ENCODE measurements at regions not wholly inside any gene's neighbourhood (a gene's known extent, or its start where the extent isn't known, plus 50 kb on each side); places are given as distances from the start of the nearest gene placed in this dataset.

DNA sequence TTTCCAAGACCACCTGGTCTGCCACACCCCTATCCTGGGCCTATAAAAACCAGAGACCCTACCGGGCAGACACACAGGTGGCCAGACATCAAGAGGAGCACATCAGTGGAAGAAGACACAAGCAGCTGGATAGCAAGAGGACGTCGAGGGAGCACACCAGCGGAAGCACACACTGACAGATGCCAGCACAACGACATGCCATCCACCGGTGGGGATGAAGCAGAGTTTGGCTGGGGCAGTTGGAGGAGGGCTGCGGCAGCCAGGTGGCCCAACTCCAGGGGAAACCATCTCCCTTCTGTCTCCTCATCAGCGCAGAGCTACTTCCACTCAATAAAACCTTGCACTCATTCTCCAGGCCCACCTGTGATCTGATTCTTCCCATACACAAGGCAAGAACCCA is 200.6 kb downstream of the PCDH17 start:
- Histone ChIP-seq H3K27me3 (ENCODE audit: control insufficient read depth, insufficient read depth, low read length) (no peaks in the 10 kb centered on the region), H3K4me1 (no peaks in the 10 kb centered on the region)
- TF ChIP-seq, protein P1, sequence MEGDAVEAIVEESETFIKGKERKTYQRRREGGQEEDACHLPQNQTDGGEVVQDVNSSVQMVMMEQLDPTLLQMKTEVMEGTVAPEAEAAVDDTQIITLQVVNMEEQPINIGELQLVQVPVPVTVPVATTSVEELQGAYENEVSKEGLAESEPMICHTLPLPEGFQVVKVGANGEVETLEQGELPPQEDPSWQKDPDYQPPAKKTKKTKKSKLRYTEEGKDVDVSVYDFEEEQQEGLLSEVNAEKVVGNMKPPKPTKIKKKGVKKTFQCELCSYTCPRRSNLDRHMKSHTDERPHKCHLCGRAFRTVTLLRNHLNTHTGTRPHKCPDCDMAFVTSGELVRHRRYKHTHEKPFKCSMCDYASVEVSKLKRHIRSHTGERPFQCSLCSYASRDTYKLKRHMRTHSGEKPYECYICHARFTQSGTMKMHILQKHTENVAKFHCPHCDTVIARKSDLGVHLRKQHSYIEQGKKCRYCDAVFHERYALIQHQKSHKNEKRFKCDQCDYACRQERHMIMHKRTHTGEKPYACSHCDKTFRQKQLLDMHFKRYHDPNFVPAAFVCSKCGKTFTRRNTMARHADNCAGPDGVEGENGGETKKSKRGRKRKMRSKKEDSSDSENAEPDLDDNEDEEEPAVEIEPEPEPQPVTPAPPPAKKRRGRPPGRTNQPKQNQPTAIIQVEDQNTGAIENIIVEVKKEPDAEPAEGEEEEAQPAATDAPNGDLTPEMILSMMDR (IDR thresholded peaks at IDR 0.05) = no peak

DNA sequence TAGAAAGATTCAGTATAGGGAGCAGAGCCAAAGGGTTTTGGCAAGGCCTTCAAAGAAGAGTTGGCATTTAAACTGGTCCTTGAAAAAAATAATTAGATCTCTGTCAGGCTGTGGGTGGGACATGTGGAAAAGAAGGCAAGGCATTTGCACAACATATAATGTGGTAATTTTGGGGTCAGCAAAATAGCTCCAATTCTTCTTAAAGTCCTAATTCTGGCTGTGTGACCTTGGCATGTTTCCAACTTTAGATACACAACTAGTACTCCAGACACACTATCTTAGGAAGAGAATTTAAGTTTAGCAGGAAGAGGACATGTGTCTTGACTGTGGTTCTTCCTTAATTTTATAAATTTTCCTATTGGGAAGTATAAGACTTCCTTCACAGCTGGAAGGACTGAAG is 206.3 kb downstream of the PCDH17 start:
- H3K4me2 ChIP-seq (ENCODE audit: low read length) = no peak overlapping the region
- H2AFZ ChIP-seq = no peak overlapping the region
- H3K79me2 ChIP-seq = no peaks in the 10 kb centered on the region
- H3K27me3 ChIP-seq (ENCODE audit: control insufficient read depth, insufficient read depth, low read length) = no peaks in the 10 kb centered on the region
- no peak overlapping the region for H3K9ac ChIP-seq
- no peak overlapping the region for H3K27ac ChIP-seq
- H3K9me3 ChIP-seq (ENCODE audit: control insufficient read depth, low read length) = no peaks in the 10 kb centered on the region
- H3K4me1 ChIP-seq = no peaks in the 10 kb centered on the region
- H3K4me3 ChIP-seq (ENCODE audit: low read depth, low read length) = no peak overlapping the region
- no peaks in the 10 kb centered on the region for H3K36me3 ChIP-seq (ENCODE audit: control insufficient read depth, insufficient read depth, low read length)
- TF ChIP-seq, protein P1 (IDR thresholded peaks at IDR 0.05) = no peak

More for the DNA sequence above, 200.6 kb downstream of the PCDH17 start:
- H3K4me2 ChIP-seq (ENCODE audit: low read length) = no peak overlapping the region
- no peaks in the 10 kb centered on the region for H3K36me3 ChIP-seq (ENCODE audit: control insufficient read depth, insufficient read depth, low read length)
- no peaks in the 10 kb centered on the region for H3K9me3 ChIP-seq (ENCODE audit: control insufficient read depth, low read length)
- H3K4me3 ChIP-seq (ENCODE audit: low read depth, low read length) = no peak overlapping the region
- no peaks in the 10 kb centered on the region for H3K79me2 ChIP-seq
- no peak overlapping the region for H3K27ac ChIP-seq
- H2AFZ ChIP-seq = no peak overlapping the region
- H3K9ac ChIP-seq = no peak overlapping the region

DNA sequence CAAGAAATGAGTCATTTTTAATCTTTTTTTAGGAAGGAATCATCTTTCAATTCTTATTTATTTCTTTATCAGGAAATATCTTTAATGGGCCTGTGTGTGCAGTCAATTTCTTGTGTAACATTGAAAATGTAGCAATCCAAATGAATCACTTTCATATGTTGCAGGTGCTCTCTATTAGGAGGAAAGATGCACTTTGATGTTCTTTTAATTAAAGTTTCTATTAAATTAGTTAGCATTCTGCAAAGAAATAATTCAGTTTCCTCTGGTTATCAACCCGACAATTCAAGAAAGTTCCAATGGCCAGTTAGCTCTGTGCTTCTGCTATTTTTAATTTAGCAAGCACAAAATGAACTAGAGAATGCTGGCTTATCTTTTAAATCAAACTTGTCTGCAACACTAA is 212.0 kb downstream of the PCDH17 start:
- H3K4me2 ChIP-seq (ENCODE audit: low read length) = no peak overlapping the region
- H3K9ac ChIP-seq = no peak overlapping the region
- no peaks in the 10 kb centered on the region for H3K4me1 ChIP-seq
- H3K9me3 ChIP-seq (ENCODE audit: control insufficient read depth, low read length) = no peaks in the 10 kb centered on the region
- no peak overlapping the region for H3K27ac ChIP-seq
- TF ChIP-seq, protein P1 (IDR thresholded peaks at IDR 0.05) = no peak
- H3K4me3 ChIP-seq (ENCODE audit: low read depth, low read length) = no peak overlapping the region
- H3K27me3 ChIP-seq (ENCODE audit: control insufficient read depth, insufficient read depth, low read length) = no peaks in the 10 kb centered on the region
- no peaks in the 10 kb centered on the region for H3K79me2 ChIP-seq
- no peaks in the 10 kb centered on the region for H3K36me3 ChIP-seq (ENCODE audit: control insufficient read depth, insufficient read depth, low read length)
- H2AFZ ChIP-seq = no peak overlapping the region

DNA sequence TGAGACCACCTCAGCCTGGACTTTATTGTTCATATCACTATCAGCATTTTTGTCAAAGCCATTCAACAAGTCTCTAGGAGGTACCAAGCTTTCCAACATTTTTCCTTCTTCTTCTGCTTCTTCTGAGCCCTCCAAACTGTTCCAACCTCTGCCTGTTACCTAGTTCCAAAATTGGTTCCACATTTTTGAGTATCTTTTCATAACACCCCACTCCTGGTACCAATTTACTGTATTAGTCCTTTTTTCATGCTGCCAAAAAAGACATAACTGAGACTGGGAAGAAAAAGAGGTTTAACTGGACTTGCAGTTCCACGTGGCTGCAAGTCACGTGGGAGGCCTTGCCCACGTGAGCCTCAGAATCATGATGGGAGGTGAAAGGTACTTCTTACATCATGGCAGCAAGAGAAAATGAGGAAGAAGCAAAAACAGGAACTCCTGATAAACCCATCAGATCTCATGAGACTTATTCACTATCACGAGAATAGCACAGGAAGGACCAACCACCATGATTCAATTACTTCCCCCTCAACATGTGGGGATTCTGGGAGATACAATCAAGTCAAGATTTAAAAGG is 215.1 kb downstream of the PCDH17 start:
- no peak overlapping the region for H3K27ac ChIP-seq
- H3K9me3 ChIP-seq (ENCODE audit: control insufficient read depth, low read length) = no peaks in the 10 kb centered on the region
- H3K9ac ChIP-seq = no peak overlapping the region
- H3K79me2 ChIP-seq = no peaks in the 10 kb centered on the region
- H3K4me2 ChIP-seq (ENCODE audit: low read length) = no peak overlapping the region
- H2AFZ ChIP-seq = no peak overlapping the region
- H3K27me3 ChIP-seq (ENCODE audit: control insufficient read depth, insufficient read depth, low read length) = no peaks in the 10 kb centered on the region
- H3K36me3 ChIP-seq (ENCODE audit: control insufficient read depth, insufficient read depth, low read length) = no peaks in the 10 kb centered on the region
- H3K4me3 ChIP-seq (ENCODE audit: low read depth, low read length) = no peak overlapping the region
- H3K4me1 ChIP-seq = no peaks in the 10 kb centered on the region
- TF ChIP-seq, protein P1 (IDR thresholded peaks at IDR 0.05) = no peak

DNA sequence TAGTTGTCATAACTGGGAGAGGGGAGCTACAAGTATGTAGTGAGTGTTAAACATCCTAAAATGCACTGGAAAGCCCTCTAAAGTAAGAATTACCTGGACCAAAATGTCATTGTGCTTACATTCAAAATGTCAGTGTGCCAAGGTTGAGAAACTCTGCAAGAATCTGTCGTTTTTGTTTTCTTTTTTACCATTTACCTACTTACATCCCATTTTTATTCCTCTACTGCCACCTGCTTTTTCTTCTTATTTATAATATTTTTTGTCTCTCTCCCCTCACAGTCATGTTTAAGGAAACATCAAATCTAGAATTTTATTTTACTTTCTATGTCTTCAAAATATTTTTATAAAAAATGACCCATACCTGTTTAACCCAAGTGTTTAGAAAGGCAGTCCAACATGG is 226.4 kb downstream of the PCDH17 start:
- Histone ChIP-seq H3K9me3 (ENCODE audit: control insufficient read depth, low read length) (no peaks in the 10 kb centered on the region), H3K36me3 (ENCODE audit: control insufficient read depth, insufficient read depth, low read length) (no peaks in the 10 kb centered on the region), H2AFZ (no peak overlapping the region), H3K4me1 (no peaks in the 10 kb centered on the region), H3K79me2 (no peaks in the 10 kb centered on the region), H3K27me3 (ENCODE audit: control insufficient read depth, insufficient read depth, low read length) (no peaks in the 10 kb centered on the region), H3K27ac (no peak overlapping the region), H3K4me3 (ENCODE audit: low read depth, low read length) (no peak overlapping the region), H3K4me2 (ENCODE audit: low read length) (no peak overlapping the region), H3K9ac (no peak overlapping the region)
- TF ChIP-seq, protein P1 (IDR thresholded peaks at IDR 0.05) = no peak
